NB4 (cell line): ENCODE measurements at regions not wholly inside any gene's neighbourhood (a gene's known extent, or its start where the extent isn't known, plus 50 kb on each side); places are given as distances from the start of the nearest gene placed in this dataset.

Experiments
- DNase-seq: peaks from one replicate; pipeline ENCODE4 v3.0.0; 2010; ENCODE audit warnings: low read depth
- H3K4me3 ChIP-seq: one replicate; pipeline ENCODE4 v1.5.1; 2011; ENCODE audit warnings: mild to moderate bottlenecking, low read depth, low read length, moderate library complexity
- MYC ChIP-seq: IDR thresholded peaks from 2 replicates; pipeline ENCODE4 v1.6.1; 2011; ENCODE audit warnings: low read depth, low read length
- POLR2A ChIP-seq: IDR thresholded peaks from 2 replicates; pipeline ENCODE4 v1.6.1; 2011; ENCODE audit warnings: mild to moderate bottlenecking; ENCODE audit not compliant: insufficient read length; ENCODE audit errors: extremely low read depth
- TF ChIP-seq, protein P1 (sequence below): IDR thresholded peaks from one replicate; pipeline ENCODE4 v1.5.1; 2012; ENCODE audit warnings: low read depth, low read length
- TF ChIP-seq, protein P2 (sequence below): IDR thresholded peaks from 2 replicates; pipeline ENCODE4 v1.6.1; 2011; ENCODE audit warnings: low read depth, low read length

DNA sequence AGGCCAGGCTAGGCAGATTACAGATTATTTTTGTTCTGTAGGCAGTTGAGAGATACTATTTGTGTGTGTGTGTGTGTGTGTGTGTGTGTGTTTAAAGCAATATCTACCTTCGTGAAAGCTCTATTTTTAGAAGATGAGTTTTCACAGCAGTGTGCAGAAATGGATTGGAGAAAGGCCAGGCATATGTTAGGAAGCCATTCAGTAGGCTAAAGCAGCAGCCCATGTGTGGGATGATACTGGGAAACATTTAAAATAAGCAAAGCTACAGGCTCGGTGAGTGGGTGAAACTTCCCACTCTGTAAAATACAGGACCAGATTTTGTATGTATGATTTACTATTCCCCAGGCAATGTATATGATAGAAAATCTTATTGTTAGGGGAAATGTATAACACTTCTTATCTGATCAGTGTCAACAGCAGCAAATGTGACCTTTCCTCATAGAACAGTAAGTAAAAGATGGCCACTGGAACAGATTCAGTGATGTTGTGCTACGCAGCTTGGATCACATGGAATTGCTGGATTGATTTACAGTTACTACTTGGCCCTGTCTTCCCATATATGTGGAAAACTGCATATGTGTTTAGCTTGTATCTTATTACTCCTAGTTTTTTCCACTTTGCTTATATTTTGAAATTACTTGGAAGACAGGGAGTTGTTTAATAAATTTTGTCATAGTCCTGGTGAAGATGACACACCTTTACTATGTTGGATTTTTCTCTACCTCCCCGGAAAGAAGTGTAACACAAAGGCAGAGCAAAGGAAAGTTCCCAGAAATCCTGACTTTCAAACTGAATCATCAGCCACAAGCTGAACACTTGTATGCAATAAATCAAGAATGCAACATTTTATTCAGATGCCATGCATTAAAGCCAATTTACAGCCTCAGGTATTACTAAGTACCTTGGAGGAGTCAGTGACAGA lies 1077.7 kb upstream of the SEMA6A start:
- no peak overlapping the region for H3K4me3 ChIP-seq
- TF ChIP-seq MYC (no peak), POLR2A (no peak)
- TF ChIP-seq, protein P1, sequence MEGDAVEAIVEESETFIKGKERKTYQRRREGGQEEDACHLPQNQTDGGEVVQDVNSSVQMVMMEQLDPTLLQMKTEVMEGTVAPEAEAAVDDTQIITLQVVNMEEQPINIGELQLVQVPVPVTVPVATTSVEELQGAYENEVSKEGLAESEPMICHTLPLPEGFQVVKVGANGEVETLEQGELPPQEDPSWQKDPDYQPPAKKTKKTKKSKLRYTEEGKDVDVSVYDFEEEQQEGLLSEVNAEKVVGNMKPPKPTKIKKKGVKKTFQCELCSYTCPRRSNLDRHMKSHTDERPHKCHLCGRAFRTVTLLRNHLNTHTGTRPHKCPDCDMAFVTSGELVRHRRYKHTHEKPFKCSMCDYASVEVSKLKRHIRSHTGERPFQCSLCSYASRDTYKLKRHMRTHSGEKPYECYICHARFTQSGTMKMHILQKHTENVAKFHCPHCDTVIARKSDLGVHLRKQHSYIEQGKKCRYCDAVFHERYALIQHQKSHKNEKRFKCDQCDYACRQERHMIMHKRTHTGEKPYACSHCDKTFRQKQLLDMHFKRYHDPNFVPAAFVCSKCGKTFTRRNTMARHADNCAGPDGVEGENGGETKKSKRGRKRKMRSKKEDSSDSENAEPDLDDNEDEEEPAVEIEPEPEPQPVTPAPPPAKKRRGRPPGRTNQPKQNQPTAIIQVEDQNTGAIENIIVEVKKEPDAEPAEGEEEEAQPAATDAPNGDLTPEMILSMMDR = no peak
- TF ChIP-seq, protein P2, sequence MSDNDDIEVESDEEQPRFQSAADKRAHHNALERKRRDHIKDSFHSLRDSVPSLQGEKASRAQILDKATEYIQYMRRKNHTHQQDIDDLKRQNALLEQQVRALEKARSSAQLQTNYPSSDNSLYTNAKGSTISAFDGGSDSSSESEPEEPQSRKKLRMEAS = no peak
- DNase-seq = no peak

DNA sequence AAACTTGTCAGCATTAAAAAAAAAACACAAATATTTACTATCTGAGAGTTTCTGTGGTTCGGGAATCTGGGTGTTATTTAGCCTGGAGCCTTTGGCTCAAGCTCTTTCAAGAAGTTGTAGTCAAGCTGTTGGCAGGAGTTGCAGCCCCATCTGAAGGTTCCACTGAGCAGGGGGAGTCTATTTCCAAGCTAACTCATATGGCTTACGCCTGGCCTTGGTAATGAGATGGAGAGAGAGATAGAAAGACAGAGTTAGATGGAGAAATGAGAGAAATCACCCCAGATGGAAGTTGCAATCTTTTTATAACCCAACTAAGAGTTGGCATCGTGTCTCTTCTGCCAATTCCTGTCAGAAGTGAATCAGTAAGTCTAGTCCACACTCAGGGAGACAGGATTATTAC lies 1075.2 kb upstream of the SEMA6A start:
- TF ChIP-seq, protein P1 = no peak
- H3K4me3 ChIP-seq = no peak overlapping the region
- no peak for DNase-seq

DNA sequence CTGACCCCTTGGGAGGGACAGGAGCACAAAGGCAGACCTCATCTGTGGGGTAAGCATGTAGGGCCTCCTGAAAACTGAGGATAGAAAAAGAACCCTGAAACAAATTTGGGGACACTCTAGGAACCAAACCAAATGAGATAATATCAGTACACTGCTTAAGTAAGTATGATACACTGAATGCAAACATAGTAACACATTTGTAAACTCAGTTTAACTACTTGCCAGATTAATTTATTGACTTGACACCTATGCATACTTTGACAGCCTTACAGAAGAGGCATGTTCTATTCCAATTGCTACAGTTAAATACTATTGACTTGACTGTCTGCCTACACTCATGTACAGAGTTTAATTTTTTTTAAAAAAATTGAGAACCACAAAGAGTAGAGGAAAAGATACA lies 1070.8 kb upstream of the SEMA6A start:
- DNase-seq = no peak
- TF ChIP-seq, protein P2 = no peak
- TF ChIP-seq POLR2A = no peak
- TF ChIP-seq, protein P1 = no peak
- no peak for TF ChIP-seq MYC
- H3K4me3 ChIP-seq = no peak overlapping the region

DNA sequence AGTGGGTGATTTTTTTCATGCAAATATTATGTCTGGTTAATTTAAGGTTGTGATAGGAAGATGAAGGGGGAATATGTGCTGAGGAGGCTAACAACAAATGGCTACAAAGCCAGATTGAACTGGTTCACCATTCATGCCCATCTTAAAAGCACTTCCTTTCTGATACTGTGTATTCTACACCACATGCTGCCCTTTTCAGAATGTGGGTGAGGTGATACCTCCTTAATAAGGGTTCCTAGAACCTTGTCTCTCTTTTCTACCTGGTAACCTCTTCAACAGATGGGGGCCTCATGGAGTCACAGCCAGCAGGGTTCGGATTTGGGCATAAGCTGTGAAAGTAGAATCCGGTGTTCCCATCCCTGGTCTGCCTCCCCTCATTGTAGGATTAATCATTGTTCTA lies 1064.0 kb upstream of the SEMA6A start:
- DNase-seq = no peak
- H3K4me3 ChIP-seq = no peak overlapping the region
- TF ChIP-seq, protein P1 = no peak
- TF ChIP-seq POLR2A (no peak), MYC (no peak)
- TF ChIP-seq, protein P2 = no peak

DNA sequence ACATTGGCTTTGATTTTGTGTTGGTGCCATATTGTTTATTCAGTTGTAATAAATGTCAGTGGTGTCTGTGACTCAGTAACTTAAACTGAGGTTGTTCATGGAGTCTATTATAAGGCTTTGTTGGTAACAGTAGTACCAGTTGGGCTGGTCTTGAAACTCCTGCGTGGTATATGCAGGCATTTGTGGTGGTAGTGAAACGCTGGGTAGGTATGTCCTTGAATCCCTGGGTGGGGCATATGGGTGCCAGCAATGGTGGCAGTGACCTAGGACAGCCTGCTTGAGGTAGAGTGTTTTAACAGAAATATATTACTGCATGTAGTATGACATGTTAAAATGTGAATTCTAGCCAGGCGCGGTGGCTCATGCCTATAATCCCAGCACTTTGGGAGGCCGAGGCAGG lies 1058.5 kb upstream of the SEMA6A start:
- no peak for DNase-seq
- H3K4me3 ChIP-seq = no peak overlapping the region
- TF ChIP-seq MYC (no peak), POLR2A (no peak)
- TF ChIP-seq, protein P2 = no peak
- TF ChIP-seq, protein P1 = no peak

DNA sequence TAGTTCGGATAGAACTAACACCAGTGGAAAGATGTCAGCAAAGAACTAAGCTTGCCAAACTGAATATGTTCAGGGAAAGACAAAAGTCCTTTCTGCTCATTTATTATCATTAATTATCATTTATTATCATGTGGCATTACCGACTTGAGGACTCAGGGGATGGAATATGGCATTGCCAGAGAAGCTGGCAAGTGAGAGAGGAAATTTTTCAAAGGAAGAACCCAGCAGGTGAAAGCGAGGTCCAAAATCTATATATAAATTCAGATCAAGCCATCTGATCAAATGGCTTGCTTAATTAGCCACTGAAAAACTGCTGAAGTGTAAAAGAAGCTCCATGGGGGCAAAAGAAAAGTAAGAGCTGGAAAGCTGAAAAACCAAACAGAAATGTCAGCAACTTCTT lies 1049.6 kb upstream of the SEMA6A start:
- TF ChIP-seq, protein P1 = no peak
- TF ChIP-seq MYC = no peak
- TF ChIP-seq POLR2A = no peak
- DNase-seq = no peak

More for the DNA sequence above, 1049.6 kb upstream of the SEMA6A start:
- H3K4me3 ChIP-seq = no peak overlapping the region
